MM.1S (cell line): ENCODE measurements at regions not wholly inside any gene's neighbourhood (a gene's known extent, or its start where the extent isn't known, plus 50 kb on each side); places are given as distances from the start of the nearest gene placed in this dataset.
"Not testable (repeated sequence)": the region's sequence is repeated elsewhere in the genome, so short reads cannot be mapped to it uniquely, and the experiment has no call there.

Experiments used
- DNase-seq: peaks from one replicate; pipeline ENCODE4 v3.0.0-alpha.2; 2015
- H2AFZ ChIP-seq: fragments of 300-600 bp; sonication (generic); 2 replicates; pipeline ENCODE4 v1.6.0; 2016; ENCODE audit warnings: antibody characterized with exemption, low read length
- H3F3A ChIP-seq: fragments of 300-600 bp; sonication (generic); 2 replicates; pipeline ENCODE4 v1.6.1; 2016; ENCODE audit warnings: mild to moderate bottlenecking, antibody characterized with exemption, low read length, moderate library complexity, mixed read lengths; ENCODE audit not compliant: insufficient read depth
- H3K27ac ChIP-seq: fragments of 300-600 bp; sonication (generic); 2 replicates; pipeline ENCODE4 v1.5.1; 2016; ENCODE audit warnings: mild to moderate bottlenecking, low read length
- H3K27me3 ChIP-seq: fragments of 300-600 bp; sonication (generic); replicated peaks from 2 replicates; pipeline ENCODE4 v1.6.0; 2016; ENCODE audit warnings: low read length; ENCODE audit not compliant: insufficient read depth
- H3K36me3 ChIP-seq: fragments of 300-600 bp; sonication (generic); replicated peaks from 2 replicates; pipeline ENCODE4 v1.6.1; 2016; ENCODE audit warnings: mild to moderate bottlenecking, low read length, mixed read lengths; ENCODE audit not compliant: insufficient read depth
- H3K4me1 ChIP-seq: fragments of 300-600 bp; sonication (generic); 2 replicates; pipeline ENCODE4 v1.6.1; 2016; ENCODE audit warnings: low read length, mixed read lengths
- H3K4me2 ChIP-seq: fragments of 300-600 bp; sonication (generic); 2 replicates; pipeline ENCODE4 v1.6.0; 2016; ENCODE audit warnings: low read depth, low read length
- H3K4me3 ChIP-seq: fragments of 300-600 bp; sonication (generic); 2 replicates; pipeline ENCODE4 v1.5.1; 2016; ENCODE audit warnings: low read length, mixed read lengths
- H3K79me2 ChIP-seq: fragments of 300-600 bp; sonication (generic); 2 replicates; pipeline ENCODE4 v1.6.1; 2016; ENCODE audit warnings: mixed run types, low read length, mixed read lengths
- H3K9ac ChIP-seq: fragments of 300-600 bp; sonication (generic); 2 replicates; pipeline ENCODE4 v1.6.1; 2016; ENCODE audit warnings: low read length, mixed read lengths
- H3K9me2 ChIP-seq: fragments of 300-600 bp; sonication (generic); replicated peaks from 2 replicates; pipeline ENCODE4 v1.6.1; 2016; ENCODE audit warnings: mild to moderate bottlenecking, low read length, mixed read lengths; ENCODE audit not compliant: insufficient read depth
- H3K9me3 ChIP-seq: fragments of 300-600 bp; sonication (generic); replicated peaks from 2 replicates; pipeline ENCODE4 v1.6.1; 2016; ENCODE audit warnings: mild to moderate bottlenecking, low read length, mixed read lengths; ENCODE audit not compliant: insufficient read depth
- H4K20me1 ChIP-seq: fragments of 300-600 bp; sonication (generic); 2 replicates; pipeline ENCODE4 v1.6.1; 2016; ENCODE audit warnings: mild to moderate bottlenecking, low read length, moderate library complexity, mixed read lengths; ENCODE audit not compliant: insufficient read depth
- CTCF ChIP-seq: fragments of 300-600 bp; sonication (generic); IDR thresholded peaks from 2 replicates; pipeline ENCODE4 v1.5.1; 2016; ENCODE audit warnings: antibody characterized with exemption, low read length, mixed read lengths
- EZH2 ChIP-seq: fragments of 300-600 bp; sonication (generic); optimal IDR thresholded peaks from 2 replicates; pipeline ENCODE3; 2017; ENCODE audit warnings: low read depth, mild to moderate bottlenecking, antibody characterized with exemption, low read length, mixed read lengths
- EZH2phosphoT487 ChIP-seq: fragments of 300-600 bp; sonication (generic); IDR thresholded peaks from 2 replicates; pipeline ENCODE4 v1.6.1; 2018; ENCODE audit warnings: antibody characterized with exemption, low read length

GRCh38 chrX:21193196-21193595 is 181.0 kb upstream of the CNKSR2 start:
- no peaks in the 10 kb centered on the region for H4K20me1 ChIP-seq
- TF ChIP-seq EZH2phosphoT487, result no peak
- no peak for TF ChIP-seq CTCF
- no peak for TF ChIP-seq EZH2
- H3K79me2 ChIP-seq, result no peaks in the 10 kb centered on the region
- no peaks in the 10 kb centered on the region for H3F3A ChIP-seq
- no peak overlapping the region for H2AFZ ChIP-seq
- DNase-seq, result no peak
- H3K27ac ChIP-seq, result no peak overlapping the region
- no peaks in the 10 kb centered on the region for H3K9me2 ChIP-seq
- no peak overlapping the region for H3K9ac ChIP-seq
- no peaks in the 10 kb centered on the region for H3K36me3 ChIP-seq
- no peaks in the 10 kb centered on the region for H3K9me3 ChIP-seq
- H3K4me3 ChIP-seq, result no peak overlapping the region
- no peaks in the 10 kb centered on the region for H3K27me3 ChIP-seq
- no peaks in the 10 kb centered on the region for H3K4me1 ChIP-seq
- H3K4me2 ChIP-seq, result no peak overlapping the region

- H3K27ac ChIP-seq, result no peak overlapping the region
- no peak overlapping the region for H2AFZ ChIP-seq
- no peaks in the 10 kb centered on the region for H4K20me1 ChIP-seq
- H3K4me2 ChIP-seq, result no peak overlapping the region
- no peak overlapping the region for H3K9ac ChIP-seq
- TF ChIP-seq EZH2 (no peak), CTCF (no peak), EZH2phosphoT487 (no peak)
- no peaks in the 10 kb centered on the region for H3K4me1 ChIP-seq
- no peaks in the 10 kb centered on the region for H3K36me3 ChIP-seq
- H3F3A ChIP-seq, result no peaks in the 10 kb centered on the region
- H3K9me3 ChIP-seq, result no peaks in the 10 kb centered on the region
- no peaks in the 10 kb centered on the region for H3K79me2 ChIP-seq
- no peaks in the 10 kb centered on the region for H3K27me3 ChIP-seq
- DNase-seq, result no peak
- no peak overlapping the region for H3K4me3 ChIP-seq
- no peaks in the 10 kb centered on the region for H3K9me2 ChIP-seq
Observed at GRCh38 chrX:21194526-21194925, 179.7 kb upstream of the CNKSR2 start.

- no peak for TF ChIP-seq EZH2
- no peak for TF ChIP-seq CTCF
- no peak for TF ChIP-seq EZH2phosphoT487
- no peaks in the 10 kb centered on the region for H3K9me3 ChIP-seq
Observed at GRCh38 chrX:21207080-21207479, 167.1 kb upstream of the CNKSR2 start.

GRCh38 chrX:21219208-21219607 is 155.0 kb upstream of the CNKSR2 start:
- not testable (repeated sequence) for H3K79me2 ChIP-seq, H3F3A ChIP-seq, H2AFZ ChIP-seq, H3K9me2 ChIP-seq, H3K27me3 ChIP-seq, H3K4me2 ChIP-seq, H3K9me3 ChIP-seq, H3K4me1 ChIP-seq, H3K36me3 ChIP-seq, H3K27ac ChIP-seq, DNase-seq, H3K9ac ChIP-seq, H3K4me3 ChIP-seq, H4K20me1 ChIP-seq

More at GRCh38 chrX:21207080-21207479, 167.1 kb upstream of the CNKSR2 start:
- H3F3A ChIP-seq, result no peaks in the 10 kb centered on the region
- no peaks in the 10 kb centered on the region for H3K36me3 ChIP-seq
- no peak overlapping the region for H2AFZ ChIP-seq
- no peak overlapping the region for H3K4me3 ChIP-seq
- no peak overlapping the region for H3K9ac ChIP-seq
- H3K27me3 ChIP-seq, result no peaks in the 10 kb centered on the region
- H3K4me2 ChIP-seq, result no peak overlapping the region
- H3K79me2 ChIP-seq, result no peaks in the 10 kb centered on the region
- H4K20me1 ChIP-seq, result no peaks in the 10 kb centered on the region
- DNase-seq, result no peak
- no peaks in the 10 kb centered on the region for H3K4me1 ChIP-seq
- no peak overlapping the region for H3K27ac ChIP-seq
- H3K9me2 ChIP-seq, result no peaks in the 10 kb centered on the region
